NCI-H1436 (cell line): ENCODE measurements at regions not wholly inside any gene's neighbourhood (a gene's known extent, or its start where the extent isn't known, plus 50 kb on each side); places are given as distances from the start of the nearest gene placed in this dataset.

Source experiments
- DNase-seq: peaks from one replicate; lab custom pipeline; 2025; lab: John Stamatoyannopoulos, UW

DNA sequence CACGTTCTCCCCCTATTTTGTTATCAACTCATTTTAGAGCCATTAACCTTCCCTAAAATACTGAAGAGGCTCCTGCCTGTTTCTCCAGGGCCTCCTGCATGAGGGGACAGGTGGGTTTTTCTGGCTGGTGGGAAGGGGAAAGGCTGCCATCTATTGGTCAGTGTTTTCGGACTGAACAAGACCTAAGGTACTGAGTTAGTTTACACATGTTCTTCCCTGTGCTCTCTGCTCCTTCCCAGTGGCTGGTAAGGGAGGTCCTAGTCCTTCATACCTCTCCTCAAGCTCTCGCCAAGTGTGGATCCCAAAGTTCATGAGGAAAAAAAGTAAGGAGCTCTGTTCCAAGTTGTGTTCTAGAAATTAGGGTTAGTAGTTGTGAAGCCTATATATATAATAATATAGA lies 357.5 kb downstream of the FSCB start:
- DNase-seq, result peak; percentile 14

DNA sequence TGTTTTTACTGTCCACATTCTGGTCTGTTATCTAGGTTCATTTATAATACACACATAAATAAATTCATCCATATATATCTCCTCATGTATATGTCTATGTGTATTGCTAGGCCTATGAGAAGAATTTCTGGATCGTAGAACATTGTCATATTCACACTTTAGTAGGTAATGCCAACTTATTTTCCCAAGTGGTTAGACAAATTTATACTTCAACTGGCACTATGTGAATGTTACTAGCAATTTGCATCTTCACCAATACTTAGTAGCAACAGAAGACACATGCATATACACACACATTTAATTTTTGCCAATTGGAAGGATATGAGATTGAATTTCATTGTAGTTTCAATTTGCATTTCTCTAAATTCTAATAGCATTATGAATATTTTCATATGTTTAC lies 365.1 kb downstream of the FSCB start:
- no peak for DNase-seq

DNA sequence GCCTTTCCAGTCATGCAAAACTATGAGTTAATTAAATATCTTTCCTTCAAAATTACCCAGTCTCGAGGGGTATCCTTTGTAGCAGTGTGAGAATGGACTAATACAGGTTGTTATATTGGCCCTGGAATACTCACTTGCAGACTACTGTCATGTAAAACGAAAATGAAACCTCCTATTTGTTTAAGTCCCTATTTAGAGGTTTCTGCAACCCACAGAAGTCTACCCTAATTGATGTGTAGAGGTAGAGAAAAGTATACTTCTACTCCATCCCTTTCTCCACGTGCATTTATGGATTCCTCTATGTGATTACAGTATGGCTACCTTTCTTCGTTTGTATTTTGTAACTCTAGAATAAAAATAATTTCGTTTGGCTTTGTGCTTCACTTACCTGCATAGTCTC lies 371.1 kb downstream of the FSCB start:
- DNase-seq, result no peak

DNA sequence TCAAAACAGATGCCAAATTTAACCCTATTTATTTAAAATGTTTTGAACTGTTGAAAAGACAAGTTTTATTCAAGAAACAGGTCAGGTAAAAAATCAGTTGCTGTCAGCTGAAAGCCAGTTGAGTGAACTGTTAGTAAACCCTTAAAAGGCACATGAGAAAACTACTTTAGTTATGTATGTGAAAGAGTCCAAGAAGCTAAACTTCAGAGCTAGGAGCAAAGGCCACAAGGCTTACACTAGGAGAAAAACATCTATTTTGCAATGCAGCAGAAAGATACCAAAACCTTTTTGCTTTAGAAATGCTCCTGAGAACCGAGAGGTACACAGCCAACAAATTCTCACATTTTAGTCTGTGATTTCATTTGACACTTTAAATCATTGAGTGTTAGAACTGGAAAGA lies 375.2 kb downstream of the FSCB start:
- no peak for DNase-seq

DNA sequence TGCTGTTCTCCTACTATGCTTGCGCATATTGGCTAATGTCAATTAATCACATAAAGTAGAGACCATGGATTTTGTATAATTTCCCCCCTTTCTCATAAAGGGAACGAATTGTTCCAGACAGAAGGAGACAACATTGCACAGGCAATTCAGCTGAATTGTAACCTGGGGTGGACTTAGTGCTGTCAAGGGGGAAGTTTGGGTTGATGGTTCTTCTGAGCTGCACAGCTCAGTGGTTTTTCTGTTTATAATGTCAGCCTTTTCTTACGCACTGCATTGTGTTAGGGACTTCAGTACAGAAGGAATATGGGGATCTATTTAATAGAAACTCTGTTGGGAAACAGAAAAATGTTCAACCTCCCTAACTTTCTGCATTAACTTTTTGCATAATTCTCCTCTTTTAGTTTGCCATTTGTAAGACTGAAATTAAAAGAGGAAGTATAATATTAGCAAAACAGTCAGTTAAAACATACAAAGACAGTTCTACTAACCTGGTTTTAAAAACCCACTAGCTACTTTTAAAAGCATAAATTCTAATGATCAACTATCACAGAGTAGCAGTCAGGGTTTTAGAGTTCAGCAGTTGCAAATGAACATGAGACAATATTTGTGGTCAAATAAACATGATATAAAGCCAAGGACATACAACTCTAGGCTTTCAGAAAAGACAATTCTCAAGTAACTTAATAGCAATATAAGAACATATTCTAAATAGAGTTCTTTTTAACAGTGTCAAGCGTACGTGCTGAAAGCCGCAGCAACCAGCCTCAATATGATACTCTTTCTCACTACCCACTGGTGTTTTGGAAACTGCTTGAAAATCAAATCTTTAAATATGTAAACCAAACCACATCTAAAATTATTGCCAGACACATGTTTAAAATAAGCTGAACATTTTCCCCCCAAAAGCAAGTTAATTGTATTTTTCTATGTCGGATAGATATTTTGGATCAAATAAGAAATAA lies 393.0 kb downstream of the FSCB start:
- no peak for DNase-seq

DNA sequence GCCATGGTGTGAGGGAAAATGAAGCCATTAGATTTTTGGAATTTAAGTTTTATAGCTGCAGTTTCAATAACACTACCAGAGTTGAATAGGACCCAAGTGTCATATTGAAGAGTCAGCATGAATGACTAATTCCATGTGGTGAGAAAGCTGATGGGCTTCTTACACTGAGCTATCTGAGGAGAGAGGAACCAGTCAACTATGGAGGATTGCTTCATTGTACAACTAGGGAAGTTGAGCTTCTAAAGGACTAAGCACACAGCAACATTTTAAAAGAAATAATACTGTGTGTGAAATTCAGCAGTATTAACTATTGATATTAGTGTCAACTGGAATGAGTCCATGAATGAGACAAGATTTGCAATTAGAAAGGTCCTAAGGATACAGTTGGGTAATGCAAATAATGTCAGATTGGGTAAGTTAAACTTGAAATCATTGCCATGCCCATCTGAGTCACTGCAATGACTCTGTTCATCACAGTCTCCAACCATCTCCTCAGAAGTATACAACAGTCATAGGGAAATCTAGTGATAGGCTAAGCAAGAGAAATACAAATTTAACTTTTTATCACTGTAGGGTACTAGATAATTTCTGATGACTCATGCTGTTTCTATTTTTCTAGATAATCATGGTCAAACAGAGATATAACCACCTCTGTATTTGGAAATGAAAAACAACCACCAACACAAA lies 394.2 kb downstream of the FSCB start:
- DNase-seq, result no peak

DNA sequence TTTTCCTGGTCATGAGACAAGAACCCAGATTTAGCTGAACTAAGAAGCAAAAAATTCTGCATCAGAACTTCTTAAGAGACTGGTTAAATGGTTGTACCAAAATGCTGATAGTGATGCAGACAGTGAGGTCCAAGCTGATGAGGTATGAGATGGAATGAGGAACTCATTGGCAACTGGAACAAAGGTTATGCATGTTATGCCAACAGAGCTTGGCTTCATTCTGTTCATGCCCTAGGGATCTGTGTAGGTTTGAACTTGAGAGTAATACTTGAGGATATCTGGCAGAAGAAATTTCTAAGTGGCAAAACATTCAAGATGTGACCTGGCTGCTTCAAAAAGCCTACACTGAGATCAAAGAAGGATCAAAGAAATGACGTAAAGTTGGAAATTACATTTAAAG lies 398.0 kb downstream of the FSCB start:
- no peak for DNase-seq

DNA sequence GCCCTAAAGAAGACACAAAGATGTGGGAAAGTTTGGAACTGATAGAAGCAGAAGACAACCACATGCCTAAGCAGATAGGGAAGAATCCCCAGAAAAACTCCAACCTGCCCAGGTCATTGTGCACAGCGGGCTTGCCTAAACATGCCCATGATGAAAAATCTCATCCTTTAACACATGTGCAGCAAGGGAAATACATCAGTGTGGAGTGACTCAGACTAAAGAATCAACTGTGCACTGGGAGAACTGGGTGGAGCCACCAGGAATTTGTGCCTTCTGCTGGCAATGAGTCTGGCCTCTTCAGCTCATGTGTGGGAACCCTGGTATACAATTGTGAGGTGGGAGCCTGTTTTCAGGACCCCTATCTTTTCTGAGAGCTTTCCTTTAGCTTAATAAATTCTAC lies 398.5 kb downstream of the FSCB start:
- DNase-seq, result no peak

DNA sequence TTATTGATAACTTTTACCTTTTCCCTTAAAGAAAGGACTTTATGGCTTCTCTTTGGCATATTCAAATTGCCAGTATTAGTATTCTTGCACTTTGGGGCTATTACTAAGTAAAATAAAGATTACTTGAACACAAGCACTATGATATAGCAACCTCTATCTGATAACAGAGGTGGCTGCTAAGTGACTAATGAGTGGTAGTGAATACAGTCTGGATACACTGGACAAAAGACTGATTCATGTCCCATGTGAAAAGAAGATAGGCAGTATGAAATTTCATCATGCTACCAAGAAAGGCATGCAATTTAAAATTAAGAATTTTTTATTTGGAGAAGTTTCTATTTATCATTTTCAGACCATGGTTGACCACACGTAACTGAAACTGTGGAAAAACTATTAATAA lies 399.9 kb downstream of the FSCB start:
- DNase-seq, result no peak

DNA sequence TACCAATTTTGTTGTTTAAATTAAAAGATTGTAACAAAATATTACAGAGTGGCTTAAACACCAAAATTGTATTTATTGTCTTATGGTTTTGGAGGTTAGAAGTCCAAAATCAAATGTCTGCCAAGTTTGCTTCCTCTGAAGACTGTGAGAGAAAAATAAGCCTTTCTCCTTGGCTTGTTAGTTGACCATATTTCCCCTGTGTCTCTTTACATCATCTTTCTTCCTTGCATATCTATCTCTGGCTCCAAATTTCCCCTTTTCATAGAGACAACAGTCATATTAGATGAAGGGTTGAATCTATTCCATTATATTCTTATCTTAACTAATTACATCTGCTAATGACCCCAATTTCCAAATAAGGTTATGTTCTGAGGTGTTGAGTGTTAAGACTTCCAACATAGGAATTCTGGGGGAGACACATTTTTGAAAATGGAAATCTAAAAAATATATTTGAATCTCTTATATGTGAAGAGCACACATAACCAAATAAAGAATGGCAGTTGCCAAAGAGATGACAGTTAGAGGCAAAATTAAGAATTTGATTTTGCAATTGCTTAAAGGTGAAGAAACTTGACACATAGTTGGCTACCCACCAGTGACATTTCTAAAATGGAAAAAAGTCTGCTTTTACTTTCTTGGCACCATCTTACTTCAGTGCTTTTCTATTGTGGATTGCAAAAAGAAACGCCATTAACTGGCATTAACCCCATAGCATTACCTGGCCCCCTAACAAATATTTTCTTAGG lies 407.2 kb downstream of the FSCB start:
- no peak for DNase-seq

DNA sequence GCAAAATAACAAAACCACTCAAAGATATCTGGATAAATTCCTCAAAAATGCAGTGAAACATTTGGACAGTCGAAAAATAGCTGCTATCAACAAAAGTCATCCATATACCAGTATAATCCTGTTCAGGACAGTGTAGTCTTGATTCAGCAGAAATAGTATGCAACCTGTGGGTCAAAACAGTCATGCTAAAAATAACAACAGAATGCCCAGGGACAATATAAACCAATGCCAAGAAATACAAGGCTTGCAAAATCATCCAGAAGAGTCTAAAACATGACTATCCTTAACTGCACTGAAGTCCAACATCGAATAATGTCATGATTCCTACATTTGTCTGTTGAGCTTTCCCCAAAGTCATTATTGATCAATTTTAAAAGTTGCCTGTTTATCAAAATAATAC lies 425.9 kb downstream of the FSCB start:
- no peak for DNase-seq

DNA sequence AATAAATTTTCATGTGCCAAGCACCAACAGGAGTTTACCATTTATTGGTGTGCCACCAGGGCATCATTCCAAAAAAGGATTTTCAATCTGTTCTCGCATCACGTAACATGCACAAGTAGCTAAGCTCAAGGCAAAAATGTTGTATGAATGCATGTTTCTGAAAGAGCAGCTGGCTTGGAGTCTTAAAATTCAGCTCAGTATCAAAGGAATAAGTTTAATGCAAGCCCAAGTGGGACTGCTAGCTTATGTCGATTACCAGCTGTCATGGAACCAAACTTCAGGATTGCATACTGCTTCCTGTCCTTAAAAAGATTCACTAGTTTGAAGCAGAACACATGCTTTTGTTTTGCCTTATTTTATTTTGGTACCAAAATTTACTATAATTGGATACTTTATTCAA lies 437.0 kb downstream of the FSCB start:
- DNase-seq, result no peak

DNA sequence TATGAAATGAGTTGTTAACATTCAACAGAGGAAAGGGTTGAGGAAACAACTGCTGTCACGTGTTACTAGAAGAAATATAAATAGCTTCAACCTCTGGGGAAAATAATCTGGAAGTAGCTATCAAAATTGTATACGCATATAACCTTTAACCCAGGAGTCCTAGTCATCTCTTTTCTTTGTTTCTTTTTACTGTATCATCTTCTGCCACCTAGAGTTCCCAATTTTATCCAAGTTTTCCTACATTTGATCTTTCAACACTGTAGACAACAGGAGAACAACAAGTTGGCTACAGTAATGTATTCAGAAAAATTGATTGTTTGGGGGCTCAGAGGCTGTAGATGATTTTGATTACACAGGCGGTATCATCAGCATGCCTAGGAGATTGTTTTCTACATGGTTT lies 453.7 kb downstream of the FSCB start:
- DNase-seq, result no peak

DNA sequence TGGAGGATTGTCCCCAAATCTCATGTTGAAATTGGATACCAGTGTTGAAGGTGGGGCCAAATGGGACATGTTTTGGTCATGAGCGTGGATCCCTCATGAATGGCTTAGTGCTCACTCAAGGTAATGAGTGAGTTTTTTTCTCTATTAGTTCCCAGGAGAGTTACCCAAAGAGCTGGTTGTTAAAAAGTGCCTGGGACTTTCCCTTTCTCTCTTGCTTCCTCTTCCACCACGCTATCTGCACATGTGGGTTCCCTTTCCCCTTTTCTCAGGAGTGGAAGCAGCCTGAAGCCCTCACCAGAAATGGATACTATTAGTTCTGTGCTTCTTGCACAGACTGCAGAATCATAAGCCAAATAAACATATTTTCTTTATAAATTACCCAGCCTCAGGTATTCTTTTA lies 465.4 kb downstream of the FSCB start:
- DNase-seq, result no peak

DNA sequence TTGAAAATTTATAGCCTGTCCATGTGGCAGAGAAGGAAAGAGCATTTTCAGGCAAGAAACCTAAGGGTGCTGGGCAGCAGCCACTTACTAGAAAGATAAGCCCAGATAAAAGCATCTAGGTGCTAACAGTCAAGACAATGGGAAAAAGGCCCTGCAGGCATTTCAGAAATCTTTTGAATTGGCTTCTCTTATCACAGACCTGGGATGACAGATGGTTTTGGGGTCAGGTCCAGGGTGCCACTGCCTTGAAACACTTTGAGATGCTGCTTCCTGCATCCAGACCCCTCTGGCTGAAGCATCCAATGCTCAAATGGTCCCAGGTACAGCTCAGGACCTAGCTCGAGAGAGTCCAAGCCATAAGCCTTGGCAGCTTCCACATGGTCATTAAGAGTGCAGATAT lies 466.5 kb downstream of the FSCB start:
- no peak for DNase-seq

DNA sequence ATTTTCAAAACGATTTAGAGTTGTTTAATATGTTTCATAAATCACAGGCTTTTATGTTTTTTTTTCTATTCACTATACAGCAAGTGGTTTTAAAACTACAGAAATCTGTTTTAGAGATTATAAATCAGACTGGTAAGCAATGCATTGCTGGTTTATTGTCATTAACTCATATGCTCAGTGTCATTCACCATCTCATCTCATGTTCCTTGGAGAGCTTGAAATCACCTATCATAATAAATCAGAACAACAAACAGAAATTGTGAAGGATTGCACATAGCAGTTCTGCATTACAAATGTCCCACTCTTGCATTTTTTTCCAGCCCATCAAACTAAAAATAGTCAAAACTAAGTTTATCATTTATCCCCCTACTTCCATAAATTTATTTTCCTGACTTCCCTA lies 470.8 kb downstream of the FSCB start:
- no peak for DNase-seq

DNA sequence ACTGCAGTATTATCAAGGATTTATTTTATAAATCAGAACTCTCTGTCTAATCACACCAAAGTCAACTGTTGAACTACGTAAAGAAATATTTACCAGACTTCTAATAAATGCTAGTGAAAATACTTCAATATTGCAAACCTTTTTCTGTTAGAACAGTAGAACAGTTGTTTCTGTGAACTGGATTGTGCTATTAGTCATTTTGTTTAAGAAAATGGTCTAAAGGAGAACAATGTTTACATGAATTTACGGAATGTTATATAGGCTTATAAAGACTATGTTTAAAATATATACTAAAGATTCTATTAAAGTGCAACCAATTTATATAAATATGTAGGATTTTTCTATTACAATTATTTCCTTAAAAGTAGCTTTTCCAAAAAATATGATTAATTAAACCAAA lies 471.4 kb downstream of the FSCB start:
- no peak for DNase-seq

DNA sequence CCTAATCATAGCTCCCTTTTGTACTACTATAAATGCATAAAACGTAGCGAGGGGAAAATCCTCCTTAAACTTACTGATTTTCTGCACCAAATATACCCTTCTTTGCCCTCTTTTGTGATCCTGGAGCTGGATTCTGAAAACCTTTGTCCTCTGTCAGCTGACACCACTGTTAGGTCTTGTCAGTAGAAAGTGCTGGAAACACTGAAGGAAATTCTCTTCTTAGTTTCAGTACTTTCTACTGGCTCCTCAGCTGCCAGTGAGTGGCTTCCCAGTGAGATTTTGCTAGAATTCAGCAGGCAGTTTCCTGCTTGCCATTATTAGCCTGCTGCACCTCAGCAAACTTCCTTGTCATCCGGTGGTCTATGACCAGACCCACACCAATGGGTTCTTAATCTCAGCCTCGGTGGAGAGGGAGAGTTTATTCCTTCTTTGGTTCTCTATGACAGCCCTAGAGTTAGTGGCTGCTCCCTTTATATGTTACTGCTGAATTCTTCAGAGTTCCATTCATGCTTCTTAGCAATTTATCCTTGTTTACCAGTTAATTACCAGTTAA lies 476.2 kb downstream of the FSCB start:
- DNase-seq, result no peak

DNA sequence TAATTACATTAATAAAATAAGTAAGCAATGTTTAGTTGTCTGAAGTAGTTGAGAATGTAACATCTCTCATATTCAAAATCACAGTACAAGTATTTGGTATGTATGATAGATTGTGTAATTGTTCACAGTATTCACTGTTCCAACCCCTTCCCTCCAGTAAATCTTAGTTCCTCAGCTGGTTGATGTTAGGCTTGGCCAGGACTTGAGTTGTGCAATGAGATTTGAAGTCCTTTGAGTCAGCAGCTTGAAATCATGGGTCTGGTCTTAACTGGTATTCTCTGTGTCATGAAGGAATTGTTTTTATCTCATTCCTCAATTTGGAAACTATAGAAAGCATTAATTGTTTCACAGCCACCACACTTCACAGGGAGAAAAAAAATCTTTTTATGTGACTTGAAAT lies 477.1 kb downstream of the FSCB start:
- DNase-seq, result no peak

DNA sequence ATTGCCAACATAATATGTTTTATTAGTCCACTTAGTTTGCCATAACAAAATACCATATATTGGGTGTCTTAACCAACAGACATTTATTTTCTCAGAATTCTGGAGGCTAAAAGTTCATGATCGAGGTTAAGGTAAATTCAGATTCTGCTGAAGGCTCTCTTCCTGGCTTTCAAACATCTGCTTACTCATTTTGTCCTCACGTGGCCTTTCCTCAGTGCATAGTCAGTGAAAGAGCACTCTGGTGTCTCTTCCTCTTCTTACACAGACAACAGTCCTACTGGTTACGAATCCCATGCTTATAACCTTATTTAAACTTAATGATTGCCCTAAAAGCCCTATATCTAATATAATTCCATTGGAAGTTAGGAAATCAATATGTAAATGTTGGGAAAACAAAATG lies 479.7 kb downstream of the FSCB start:
- DNase-seq, result no peak

DNA sequence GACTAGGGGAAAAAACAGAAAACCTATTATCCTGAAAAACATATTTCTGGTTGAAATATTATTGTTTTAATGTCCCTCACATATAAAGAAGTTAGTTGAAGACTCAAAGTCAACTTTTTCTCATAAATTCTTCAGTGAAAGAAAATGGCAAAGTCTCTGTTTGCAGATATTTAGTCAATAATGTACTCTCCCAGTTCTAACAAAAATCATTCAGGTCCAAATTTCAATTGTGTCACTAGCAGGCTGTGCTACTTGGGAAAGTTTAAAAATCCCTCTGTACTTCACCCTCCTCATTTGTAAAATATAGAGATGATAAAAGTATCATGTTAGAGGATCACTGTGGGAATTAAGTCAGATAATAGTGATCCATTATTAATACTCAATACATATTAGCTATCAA lies 496.5 kb downstream of the FSCB start:
- no peak for DNase-seq

DNA sequence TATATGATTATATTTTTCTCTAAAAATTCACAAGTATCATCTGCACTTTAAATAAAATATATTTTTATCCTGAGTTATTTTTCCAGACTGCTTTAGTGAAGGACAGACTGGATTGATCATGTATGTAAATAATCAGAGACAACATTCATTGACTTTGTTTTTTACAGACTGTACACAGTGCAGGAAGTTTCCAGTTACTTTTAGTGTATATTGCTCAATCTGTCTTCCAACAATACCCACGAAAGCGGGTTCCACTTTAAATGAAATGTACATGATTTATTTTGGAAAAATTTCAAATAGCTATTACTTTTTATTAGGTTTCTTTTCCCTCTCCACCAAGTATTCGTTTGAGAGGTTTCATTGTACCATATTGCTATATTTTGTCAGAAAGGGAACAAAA lies 497.0 kb downstream of the FSCB start:
- DNase-seq, result no peak

DNA sequence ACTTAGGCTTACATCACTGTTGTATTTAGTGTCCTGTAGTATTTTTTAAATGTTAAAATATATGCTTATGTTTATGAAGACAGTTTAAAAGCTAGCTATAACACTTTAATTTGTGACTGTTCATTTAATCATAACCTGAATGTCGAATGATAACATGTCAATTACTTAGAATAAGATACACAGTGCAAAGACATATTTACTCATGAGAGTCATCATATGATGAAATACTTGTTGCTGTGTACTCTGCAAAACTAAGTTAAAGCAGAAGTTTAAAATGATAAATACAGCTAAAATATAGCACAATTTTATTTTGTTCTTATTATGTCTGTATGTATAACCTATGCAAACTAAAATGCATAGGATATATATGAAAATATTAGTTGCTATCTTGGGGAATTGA lies 497.4 kb downstream of the FSCB start:
- no peak for DNase-seq
